ENCODE measurements at regions not wholly inside any gene's neighbourhood (a gene's known extent, or its start where the extent isn't known, plus 50 kb on each side); places are given as distances from the start of the nearest gene placed in this dataset.

GRCh38 chr13:76129305-76130000 lies 493.3 kb downstream of the LMO7 start:
- no peak for DNase-seq (ENCODE audit: extremely low spot score)
- no peak for TF ChIP-seq ELF4 (IDR thresholded peaks at IDR 0.05)
- TF ChIP-seq HDGF (IDR thresholded peaks at IDR 0.05; ENCODE audit: borderline replicate concordance): no peak
- POLR2A ChIA-PET: no interaction called here
- CTCF ChIA-PET: no interaction called here

- POLR2A ChIA-PET: no interaction called here
- DNase-seq (ENCODE audit: extremely low spot score): no peak
- TF ChIP-seq NFRKB (IDR thresholded peaks at IDR 0.05): no peak
- no peak for TF ChIP-seq HDGF (IDR thresholded peaks at IDR 0.05; ENCODE audit: borderline replicate concordance)
- no peak for TF ChIP-seq L3MBTL2 (conservative IDR thresholded peaks at IDR 0.05)
- TF ChIP-seq ZNF384 (IDR thresholded peaks at IDR 0.05): no peak
- TF ChIP-seq ARNT (IDR thresholded peaks at IDR 0.05): no peak
- TF ChIP-seq LEF1 (IDR thresholded peaks at IDR 0.05; ENCODE audit: borderline replicate concordance): no peak
- no peak for TF ChIP-seq PKNOX1 (IDR thresholded peaks at IDR 0.05)
- no peak for TF ChIP-seq CTBP1 (IDR thresholded peaks at IDR 0.05; ENCODE audit: borderline replicate concordance)
- TF ChIP-seq SUZ12 (IDR thresholded peaks at IDR 0.05): no peak
- no peak for TF ChIP-seq FOXM1 (IDR thresholded peaks at IDR 0.05; ENCODE audit: borderline replicate concordance)
- no peak for TF ChIP-seq FOXA1 (IDR thresholded peaks at IDR 0.05)
- TF ChIP-seq ELF4 (IDR thresholded peaks at IDR 0.05): no peak
- TF ChIP-seq BHLHE40 (IDR thresholded peaks at IDR 0.05; ENCODE audit: borderline replicate concordance): no peak
- no peak for TF ChIP-seq TARDBP (IDR thresholded peaks at IDR 0.05)
- TF ChIP-seq FOXK2 (IDR thresholded peaks at IDR 0.05): no peak
- TF ChIP-seq SP1 (IDR thresholded peaks at IDR 0.05): no peak
- CTCF ChIA-PET: no interaction called here
Measured at GRCh38 chr13:76127922-76128321, 491.8 kb downstream of the LMO7 start.

GRCh38 chr13:76123548-76123947 lies 487.4 kb downstream of the LMO7 start:
- POLR2A ChIA-PET: no interaction called here
- TF ChIP-seq NFRKB (IDR thresholded peaks at IDR 0.05) (no peak), L3MBTL2 (conservative IDR thresholded peaks at IDR 0.05) (no peak), SUZ12 (IDR thresholded peaks at IDR 0.05) (no peak), CTBP1 (IDR thresholded peaks at IDR 0.05; ENCODE audit: borderline replicate concordance) (no peak), ZNF384 (IDR thresholded peaks at IDR 0.05) (no peak), ELF4 (IDR thresholded peaks at IDR 0.05) (no peak), HDGF (IDR thresholded peaks at IDR 0.05; ENCODE audit: borderline replicate concordance) (no peak), FOXA1 (IDR thresholded peaks at IDR 0.05) (no peak), TARDBP (IDR thresholded peaks at IDR 0.05) (no peak), SP1 (IDR thresholded peaks at IDR 0.05) (no peak), LEF1 (IDR thresholded peaks at IDR 0.05; ENCODE audit: borderline replicate concordance) (no peak), ARNT (IDR thresholded peaks at IDR 0.05) (no peak), PKNOX1 (IDR thresholded peaks at IDR 0.05) (no peak), FOXM1 (IDR thresholded peaks at IDR 0.05; ENCODE audit: borderline replicate concordance) (no peak), FOXK2 (IDR thresholded peaks at IDR 0.05) (no peak), BHLHE40 (IDR thresholded peaks at IDR 0.05; ENCODE audit: borderline replicate concordance) (no peak)
- DNase-seq (ENCODE audit: extremely low spot score): no peak
- CTCF ChIA-PET: no interaction called here

- DNase-seq (ENCODE audit: extremely low spot score): no peak
- TF ChIP-seq LEF1 (IDR thresholded peaks at IDR 0.05; ENCODE audit: borderline replicate concordance) (no peak), BHLHE40 (IDR thresholded peaks at IDR 0.05; ENCODE audit: borderline replicate concordance) (no peak), NFRKB (IDR thresholded peaks at IDR 0.05) (no peak), FOXK2 (IDR thresholded peaks at IDR 0.05) (no peak), SUZ12 (IDR thresholded peaks at IDR 0.05) (no peak), ARNT (IDR thresholded peaks at IDR 0.05) (no peak), CTBP1 (IDR thresholded peaks at IDR 0.05; ENCODE audit: borderline replicate concordance) (no peak), FOXM1 (IDR thresholded peaks at IDR 0.05; ENCODE audit: borderline replicate concordance) (no peak), TARDBP (IDR thresholded peaks at IDR 0.05) (no peak), ELF4 (IDR thresholded peaks at IDR 0.05) (no peak), FOXA1 (IDR thresholded peaks at IDR 0.05) (no peak)
- ChIA-PET CTCF (no interaction called here), POLR2A (no interaction called here)
Measured at GRCh38 chr13:76116751-76117360, 480.7 kb downstream of the LMO7 start.

- no peak for DNase-seq (ENCODE audit: extremely low spot score)
- CTCF ChIA-PET: no interaction called here
- POLR2A ChIA-PET: no interaction called here
- TF ChIP-seq L3MBTL2 (conservative IDR thresholded peaks at IDR 0.05) (no peak), NFRKB (IDR thresholded peaks at IDR 0.05) (no peak), HDGF (IDR thresholded peaks at IDR 0.05; ENCODE audit: borderline replicate concordance) (no peak), ZNF384 (IDR thresholded peaks at IDR 0.05) (no peak), ELF4 (IDR thresholded peaks at IDR 0.05) (no peak), SP1 (IDR thresholded peaks at IDR 0.05) (no peak), FOXK2 (IDR thresholded peaks at IDR 0.05) (no peak), CTBP1 (IDR thresholded peaks at IDR 0.05; ENCODE audit: borderline replicate concordance) (no peak), TARDBP (IDR thresholded peaks at IDR 0.05) (no peak), BHLHE40 (IDR thresholded peaks at IDR 0.05; ENCODE audit: borderline replicate concordance) (no peak)
Measured at GRCh38 chr13:76106763-76107162, 470.6 kb downstream of the LMO7 start.

- ChIA-PET POLR2A (no interaction called here), CTCF (no interaction called here)
- TF ChIP-seq TARDBP (IDR thresholded peaks at IDR 0.05) (no peak), ZNF384 (IDR thresholded peaks at IDR 0.05) (no peak), PKNOX1 (IDR thresholded peaks at IDR 0.05) (no peak), FOXK2 (IDR thresholded peaks at IDR 0.05) (no peak), CTBP1 (IDR thresholded peaks at IDR 0.05; ENCODE audit: borderline replicate concordance) (no peak), BHLHE40 (IDR thresholded peaks at IDR 0.05; ENCODE audit: borderline replicate concordance) (no peak), NFRKB (IDR thresholded peaks at IDR 0.05) (no peak), LEF1 (IDR thresholded peaks at IDR 0.05; ENCODE audit: borderline replicate concordance) (no peak)
- DNase-seq (ENCODE audit: extremely low spot score): no peak
Measured at GRCh38 chr13:76094645-76095044, 458.5 kb downstream of the LMO7 start.

Measured in HEK293T (cell line).